GM18508 (cell line): ENCODE measurements at regions not wholly inside any gene's neighbourhood (a gene's known extent, or its start where the extent isn't known, plus 50 kb on each side); places are given as distances from the start of the nearest gene placed in this dataset.

Experiments
- ATAC-seq: cut with Tn5 transposase; IDR thresholded peaks from one replicate; pipeline ENCODE4 v1.9.1; 2021; ENCODE audit warnings: moderate number of reproducible peaks; ENCODE audit not compliant: insufficient read depth, unreplicated experiment

DNA sequence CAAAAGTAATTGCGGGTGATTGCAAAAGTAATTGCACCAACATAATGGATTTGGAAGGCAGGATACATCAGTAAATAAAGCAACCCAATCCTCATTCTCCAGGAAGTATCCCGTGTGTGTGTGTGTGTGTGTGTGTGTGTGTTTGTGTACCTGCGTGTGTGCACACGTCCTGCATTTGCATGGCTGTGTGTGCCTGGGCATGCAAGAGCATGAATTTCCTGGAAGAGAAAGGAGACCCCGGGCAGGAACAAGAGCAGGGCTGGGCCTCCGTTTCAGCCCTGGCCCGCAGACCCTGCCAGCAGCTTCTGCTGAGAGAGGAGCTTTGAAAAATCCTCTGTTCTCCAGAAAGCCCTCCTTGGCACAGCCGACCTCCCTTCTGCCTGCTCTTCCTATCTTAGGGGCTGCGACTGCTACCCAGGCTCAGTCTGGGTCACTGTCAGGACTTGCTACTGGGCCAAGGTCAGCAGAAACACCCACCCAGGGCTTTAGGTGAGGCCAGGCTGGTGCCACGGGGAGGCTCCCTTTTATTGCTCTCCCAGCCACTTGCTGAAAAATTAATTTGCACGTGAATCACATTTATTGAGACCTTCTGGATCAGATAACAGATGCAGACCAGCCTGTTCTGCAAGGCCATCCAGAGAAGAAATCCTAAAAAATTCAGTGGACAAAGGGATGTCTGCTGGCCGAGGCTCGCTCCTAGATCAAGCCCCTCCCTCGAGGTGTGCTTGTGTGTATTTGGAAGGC is 258.3 kb downstream of the ZNF536 start:
- ATAC-seq = no peak

DNA sequence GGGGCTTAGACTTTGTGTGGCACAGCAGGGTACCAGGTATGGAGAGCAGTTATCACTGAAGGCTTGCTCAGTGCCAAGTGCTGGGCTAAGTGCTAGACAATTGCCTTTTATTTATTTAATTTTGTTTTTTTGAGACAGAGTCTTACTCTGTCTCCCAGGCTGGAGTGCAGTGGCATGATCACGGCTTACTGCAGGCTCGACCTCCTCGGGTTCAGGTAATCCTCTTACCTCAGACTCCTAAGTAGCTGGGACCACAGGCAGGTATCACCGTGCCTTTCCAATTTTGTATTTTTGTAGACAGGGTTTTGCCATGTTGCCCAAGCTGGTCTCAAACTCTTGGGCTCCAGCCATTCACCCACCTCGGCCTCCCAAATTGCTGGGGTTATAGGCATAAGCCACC is 256.9 kb downstream of the ZNF536 start:
- no peak for ATAC-seq

DNA sequence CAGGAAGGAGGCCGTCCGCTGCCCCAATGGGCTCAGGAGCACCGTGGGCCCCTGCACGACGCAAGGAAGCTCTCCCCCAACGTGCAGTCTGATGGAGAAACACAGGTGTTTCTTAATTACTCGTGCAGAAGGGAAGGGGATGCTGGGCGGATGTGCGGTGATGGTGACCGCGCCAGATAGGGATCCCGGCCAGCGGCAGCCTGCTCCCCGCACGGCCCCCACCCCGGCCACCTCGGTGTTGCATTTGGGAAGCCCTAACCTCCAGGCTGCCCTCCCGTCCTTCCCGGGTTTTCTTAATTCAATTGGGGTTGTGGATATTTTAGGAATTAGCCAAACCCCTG is 254.4 kb downstream of the ZNF536 start:
- no peak for ATAC-seq

DNA sequence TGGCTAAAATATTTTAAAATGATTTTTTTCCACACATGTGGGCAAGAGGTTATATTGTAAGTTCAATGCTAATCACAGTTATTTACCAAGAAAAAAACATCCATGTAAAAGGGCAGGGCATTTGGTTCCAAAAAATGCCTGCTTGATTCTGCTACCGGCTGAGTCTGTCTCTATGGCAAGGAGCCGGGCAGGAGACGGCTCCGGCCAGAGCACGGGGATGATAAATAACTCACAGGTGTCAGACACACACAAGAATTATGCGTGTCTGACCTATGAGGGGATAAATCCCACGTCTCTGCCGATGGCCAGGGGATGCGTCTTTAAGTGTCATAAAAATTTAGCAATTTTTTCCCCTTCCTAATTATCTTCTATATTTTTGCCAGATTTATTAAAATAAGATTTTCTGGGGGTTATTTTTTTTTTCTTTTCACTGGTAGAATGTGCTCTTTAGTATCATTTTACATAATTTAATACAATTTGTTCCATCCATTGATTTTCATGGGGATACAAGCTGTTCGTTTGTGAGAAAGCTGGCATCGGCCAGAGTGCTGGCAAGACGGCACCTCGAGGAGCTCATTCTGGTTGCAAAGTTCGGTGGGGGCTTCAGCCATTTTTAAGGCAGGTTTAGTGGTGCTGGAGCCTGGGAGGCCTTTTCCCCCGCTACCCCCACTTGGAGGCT is 253.9 kb downstream of the ZNF536 start:
- no peak for ATAC-seq

DNA sequence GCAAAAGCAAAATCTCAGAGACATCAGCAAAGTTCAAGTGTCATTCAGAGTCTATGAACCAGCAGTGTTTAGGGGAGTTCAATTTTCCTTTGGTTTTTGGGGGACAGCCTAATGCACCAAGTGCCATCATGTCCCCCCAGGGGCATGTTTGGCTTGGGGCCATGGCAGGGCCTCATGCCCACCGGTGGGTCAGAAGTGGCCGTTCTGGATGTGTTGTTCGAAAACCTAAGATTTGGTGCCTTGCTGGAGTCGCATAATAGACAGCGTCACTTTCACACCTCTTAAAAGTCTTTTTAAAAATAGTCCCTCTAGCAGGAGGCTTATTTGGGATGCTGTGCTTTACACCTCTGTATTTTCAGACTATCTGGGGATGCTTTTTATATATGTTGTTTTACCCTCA is 250.1 kb downstream of the ZNF536 start:
- no peak for ATAC-seq

DNA sequence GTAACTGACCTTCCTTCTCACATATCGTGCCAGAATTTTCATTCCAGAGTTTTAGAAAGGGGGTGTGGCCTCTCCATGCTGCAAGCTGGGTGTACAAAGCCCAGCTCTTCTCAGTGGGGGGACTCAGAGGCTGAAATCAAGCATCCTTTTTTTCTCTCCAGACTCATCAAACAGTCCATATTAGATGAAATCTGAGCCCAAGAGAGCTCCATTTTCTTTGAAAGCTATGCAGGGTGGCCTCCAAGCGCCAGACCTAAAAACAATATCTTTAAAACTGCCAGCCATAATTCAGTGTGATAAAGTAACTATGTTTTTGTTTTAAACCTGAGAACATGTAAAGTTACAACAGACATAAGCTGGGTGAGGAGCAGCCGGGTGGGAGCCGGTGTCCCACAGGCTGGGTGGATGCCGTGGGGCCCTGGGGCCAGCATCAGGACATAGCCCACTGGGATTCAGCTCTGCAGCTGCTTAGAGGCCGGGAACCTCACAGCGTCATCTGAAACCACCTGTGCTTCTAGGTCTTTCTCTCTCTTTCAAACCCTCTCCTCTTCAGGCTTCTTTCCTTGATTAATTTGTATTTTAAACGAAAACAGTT is 249.2 kb downstream of the ZNF536 start:
- no peak for ATAC-seq

DNA sequence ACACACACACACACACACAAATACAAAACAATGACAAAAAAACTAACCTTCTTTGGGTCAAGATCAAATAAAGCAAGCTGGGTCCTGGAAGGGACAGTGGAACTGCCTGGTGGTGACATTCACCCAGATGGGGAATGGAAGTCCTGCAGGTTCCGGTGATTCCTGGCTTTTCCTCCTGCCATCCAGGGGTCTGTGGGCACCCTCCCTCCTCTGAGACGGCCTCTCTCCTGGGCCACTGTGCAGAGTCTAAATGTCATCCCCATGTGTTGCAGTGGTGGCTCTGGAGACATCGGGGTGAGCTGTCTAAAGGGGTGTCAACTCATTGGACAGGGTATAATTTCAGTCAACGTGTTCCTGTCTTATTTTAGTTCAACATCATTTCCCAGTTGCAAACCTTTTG is 248.2 kb downstream of the ZNF536 start:
- ATAC-seq = no peak

DNA sequence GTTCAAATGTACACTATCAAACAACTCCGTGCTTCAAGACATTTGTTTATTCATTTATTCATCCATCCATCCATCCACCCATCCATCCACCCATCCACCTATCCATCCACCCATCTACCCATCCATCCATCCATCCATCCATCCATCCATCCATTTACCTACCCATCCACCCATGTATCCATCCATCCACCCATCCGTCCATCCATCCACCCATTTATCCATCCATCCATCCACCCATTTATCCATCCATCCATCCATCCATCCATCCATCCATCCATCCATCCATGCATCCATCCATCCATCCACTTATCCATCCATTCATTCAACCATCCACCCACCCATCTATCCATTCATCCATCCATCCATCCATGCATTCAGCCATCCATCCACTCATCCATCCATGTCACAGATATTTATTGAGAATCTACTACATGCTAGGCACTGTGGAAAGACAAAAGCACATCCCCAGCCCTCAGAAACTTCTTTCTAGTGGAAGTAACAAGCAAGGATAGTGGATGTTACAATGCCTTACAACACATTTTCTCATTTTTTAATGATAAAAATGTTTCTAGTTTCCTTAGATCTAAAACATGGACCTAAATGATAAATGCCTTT is 237.6 kb downstream of the ZNF536 start:
- no peak for ATAC-seq

DNA sequence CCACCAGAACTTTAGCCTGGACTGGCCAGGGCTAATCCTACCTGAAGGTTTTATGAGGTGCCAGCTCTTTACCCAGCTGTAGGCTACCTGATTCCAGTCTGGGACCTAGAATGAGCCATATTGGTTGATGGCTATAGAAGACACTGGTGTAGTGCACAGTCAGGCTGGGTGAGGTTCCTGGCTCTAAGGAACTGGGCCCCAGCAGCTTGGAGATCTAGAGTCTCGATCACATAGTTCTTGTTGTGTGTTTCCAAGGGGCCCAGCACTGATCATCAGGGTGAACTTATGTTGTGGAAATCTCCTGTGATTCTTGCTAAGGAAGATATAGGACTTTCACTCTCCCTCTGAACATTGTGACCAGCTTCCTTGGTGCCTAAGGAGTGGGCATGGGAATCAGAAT is 236.3 kb downstream of the ZNF536 start:
- ATAC-seq = no peak
